ENCODE measurements at regions not wholly inside any gene's neighbourhood (a gene's known extent, or its start where the extent isn't known, plus 50 kb on each side); places are given as distances from the start of the nearest gene placed in this dataset.

DNA sequence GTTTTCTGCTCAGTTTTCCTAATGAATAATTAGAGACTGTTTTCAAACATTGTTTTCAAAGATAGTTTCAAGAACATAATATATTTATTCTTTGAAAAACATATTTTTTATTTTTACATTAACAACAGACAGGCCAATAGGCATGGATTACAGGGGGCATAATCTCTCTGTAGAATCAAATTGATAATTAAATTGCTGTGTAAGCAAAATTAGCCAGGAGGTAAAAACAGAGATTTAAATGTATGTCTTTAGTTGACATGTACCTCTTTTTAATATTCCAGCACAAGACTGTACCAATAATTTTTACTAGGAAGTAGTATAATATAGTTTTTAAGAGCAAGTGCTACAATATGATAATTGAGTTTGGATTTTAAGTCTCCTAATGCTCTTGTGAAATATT, 1444.5 kb downstream of the BRINP3 start:
- TF ChIP-seq CTCF (IDR thresholded peaks at IDR 0.05): no peak
- TF ChIP-seq POLR2A (IDR thresholded peaks at IDR 0.05): no peak
